ENCODE measurements at regions not wholly inside any gene's neighbourhood (a gene's known extent, or its start where the extent isn't known, plus 50 kb on each side); places are given as distances from the start of the nearest gene placed in this dataset.

DNA sequence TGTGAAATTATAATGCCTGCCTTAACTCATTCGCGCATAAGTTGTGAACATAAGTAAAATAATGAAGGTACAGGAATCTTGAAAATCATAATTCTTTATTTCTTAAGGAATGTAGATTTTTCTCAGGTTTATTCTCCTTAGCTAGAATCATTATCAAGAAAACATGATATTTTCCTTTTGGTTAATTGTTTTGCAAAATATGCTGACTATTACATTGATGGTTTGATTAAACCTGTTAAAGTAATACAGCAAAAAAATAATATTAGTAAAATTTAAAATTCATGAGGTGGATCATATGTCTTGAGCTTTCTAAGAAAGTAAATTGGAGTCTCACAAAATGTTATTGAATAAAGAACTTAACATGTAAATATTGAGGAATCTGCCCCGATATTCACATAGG lies 178.7 kb upstream of the TRAM1L1 start:
- Histone ChIP-seq H3K27ac (ENCODE audit: low read length) (no peak overlapping the region), H3K4me1 (ENCODE audit: control insufficient read depth, insufficient read depth, low read length) (no peaks in the 10 kb centered on the region), H3K9me3 (ENCODE audit: control insufficient read depth, insufficient read depth, low read depth, low read length) (no peaks in the 10 kb centered on the region), H3K4me3 (ENCODE audit: low read depth in 2 of 2, low read length in 2 of 2) (no peak overlapping the region), H3K36me3 (ENCODE audit: control insufficient read depth, insufficient read depth, low read length) (no peaks in the 10 kb centered on the region), H3K27me3 (ENCODE audit: control insufficient read depth, insufficient read depth, low read length) (no peaks in the 10 kb centered on the region)
- in situ Hi-C loops (cut with HindIII; ENCODE audit: low pct_unique_long_range_greater_than_20kb, low sequenced_read_pairs): no loop called here
- ATAC-seq (no peak), DNase-seq (ENCODE audit: low read depth, low spot score) (no peak)
- TF ChIP-seq REST (IDR thresholded peaks at IDR 0.05; ENCODE audit: insufficient read depth in 1 of 2, low read depth in 2 of 2, low read length in 1 of 2) (no peak), TCF7L2 (IDR thresholded peaks at IDR 0.05; ENCODE audit: low read depth, low read length) (no peak), POLR2AphosphoS5 (IDR thresholded peaks at IDR 0.05; ENCODE audit: low read depth, low read length) (no peak), CTCF (IDR thresholded peaks at IDR 0.05) (no peak), SIN3A (IDR thresholded peaks at IDR 0.05; ENCODE audit: borderline replicate concordance, insufficient read depth, low read depth, low read length) (no peak)
- CTCF ChIA-PET: no interaction called here
- POLR2A ChIA-PET: no interaction called here
- no TSS peak for BruUV-seq (replicated peaks)
- intact Hi-C loops (cut with micrococcal nuclease; ENCODE audit: unreplicated experiment): no loop called here

DNA sequence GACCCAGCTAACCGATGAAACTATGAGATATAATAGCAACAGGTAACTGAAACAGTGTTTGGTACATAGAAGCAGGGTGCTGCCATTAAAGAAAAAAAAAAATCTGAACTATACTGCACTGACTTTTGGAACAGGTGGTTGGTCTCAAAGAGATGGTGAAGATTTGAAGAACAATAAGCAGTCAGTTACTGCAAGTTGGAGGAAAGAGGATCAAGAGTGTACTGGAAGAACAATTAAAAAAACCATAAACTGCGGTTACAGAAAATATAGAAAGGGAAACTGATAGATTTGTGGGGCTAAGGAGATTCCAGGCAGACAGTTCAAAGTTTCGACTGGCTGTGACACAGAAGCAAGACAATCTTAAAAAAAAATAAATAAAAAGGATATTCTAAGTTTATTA lies 181.9 kb upstream of the TRAM1L1 start:
- Histone ChIP-seq H3K36me3 (ENCODE audit: control insufficient read depth, insufficient read depth, low read length) (no peaks in the 10 kb centered on the region), H3K4me1 (ENCODE audit: control insufficient read depth, insufficient read depth, low read length) (no peaks in the 10 kb centered on the region), H3K4me3 (ENCODE audit: low read depth in 2 of 2, low read length in 2 of 2) (no peak overlapping the region), H3K27ac (ENCODE audit: low read length) (no peak overlapping the region), H3K27me3 (ENCODE audit: control insufficient read depth, insufficient read depth, low read length) (no peaks in the 10 kb centered on the region), H3K9me3 (ENCODE audit: control insufficient read depth, insufficient read depth, low read depth, low read length) (no peaks in the 10 kb centered on the region)
- in situ Hi-C loops (cut with HindIII; ENCODE audit: low pct_unique_long_range_greater_than_20kb, low sequenced_read_pairs): no loop called here
- TF ChIP-seq CTCF (IDR thresholded peaks at IDR 0.05) (no peak), TCF7L2 (IDR thresholded peaks at IDR 0.05; ENCODE audit: low read depth, low read length) (no peak), REST (IDR thresholded peaks at IDR 0.05; ENCODE audit: insufficient read depth in 1 of 2, low read depth in 2 of 2, low read length in 1 of 2) (no peak), SIN3A (IDR thresholded peaks at IDR 0.05; ENCODE audit: borderline replicate concordance, insufficient read depth, low read depth, low read length) (no peak), POLR2AphosphoS5 (IDR thresholded peaks at IDR 0.05; ENCODE audit: low read depth, low read length) (no peak)
- ChIA-PET POLR2A (no interaction called here), CTCF (no interaction called here)
- intact Hi-C loops (cut with micrococcal nuclease; ENCODE audit: unreplicated experiment): no loop called here
- DNase-seq (ENCODE audit: low read depth, low spot score) (no peak), ATAC-seq (no peak)
- no TSS peak for BruUV-seq (replicated peaks)
